ENCODE measurements at regions not wholly inside any gene's neighbourhood (a gene's known extent, or its start where the extent isn't known, plus 50 kb on each side); places are given as distances from the start of the nearest gene placed in this dataset.

DNA sequence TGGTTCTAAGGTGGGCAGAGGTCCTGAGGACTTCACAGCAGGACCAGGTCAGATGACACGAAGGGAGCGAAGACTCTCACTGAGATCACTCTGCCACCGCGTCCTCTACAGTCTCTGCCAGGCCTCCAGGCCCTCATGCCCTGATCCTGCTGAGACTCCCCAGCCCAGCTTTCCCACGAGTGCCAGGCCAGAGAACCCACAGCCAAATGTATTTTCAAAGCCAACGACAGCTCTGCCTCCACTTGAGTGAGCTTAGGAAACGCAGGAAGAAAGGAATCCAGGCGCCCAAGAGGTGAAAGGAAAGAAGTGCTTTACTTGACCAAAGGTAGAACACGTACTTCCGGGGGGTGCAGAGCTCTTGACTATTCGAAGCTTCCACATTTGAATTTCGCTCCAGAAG is 275.0 kb downstream of the XXYLT1 start:
- peaks cover 3% of the 10 kb centered on the region for H3K9me3 ChIP-seq (ENCODE audit: insufficient read depth, low read depth, low read length)
- H3K23ac ChIP-seq (ENCODE audit: low read length), result no peak overlapping the region
- H3K36me3 ChIP-seq (ENCODE audit: control insufficient read depth in 1 of 2, insufficient read depth in 2 of 2, low read length in 2 of 2), result no peaks in the 10 kb centered on the region
- no peaks in the 10 kb centered on the region for H3K27me3 ChIP-seq (ENCODE audit: insufficient read depth, low read length)
- H2AFZ ChIP-seq (ENCODE audit: insufficient read depth, low read length, poor library complexity), result no peak overlapping the region
- H3K4me1 ChIP-seq (ENCODE audit: control insufficient read depth in 1 of 2, insufficient read depth in 2 of 2, low read length in 2 of 2), result no peaks in the 10 kb centered on the region
- H3K4me2 ChIP-seq (ENCODE audit: low read length), result no peak overlapping the region
- DNase-seq, result no peak
- no peak overlapping the region for H3K14ac ChIP-seq (ENCODE audit: low read length)
- H2BK120ac ChIP-seq (ENCODE audit: insufficient read depth, low read length, poor library complexity), result no peak overlapping the region
- H4K12ac ChIP-seq (ENCODE audit: low read depth, low read length), result no peak overlapping the region
- no peaks in the 10 kb centered on the region for H3K79me2 ChIP-seq (ENCODE audit: control insufficient read depth, insufficient read depth, low read length, poor library complexity)
- no CpG with 5 or more reads among the region's 12 CpGs for WGBS (ENCODE audit: extremely low coverage, insufficient coverage, insufficient read length)
- no peak overlapping the region for H3K27ac ChIP-seq (ENCODE audit: low read depth, low read length)
- H3K4me3 ChIP-seq (ENCODE audit: low read depth, low read length), result no peak overlapping the region
- H2BK12ac ChIP-seq (ENCODE audit: low read length), result no peak overlapping the region
- no peak overlapping the region for H3K4ac ChIP-seq (ENCODE audit: low read depth, low read length)
- no peak overlapping the region for H4K8ac ChIP-seq (ENCODE audit: low read depth, low read length)
- no peak overlapping the region for H3K18ac ChIP-seq (ENCODE audit: low read length)
- H4K91ac ChIP-seq (ENCODE audit: low read depth, low read length), result no peak overlapping the region
- no peak overlapping the region for H2AK5ac ChIP-seq (ENCODE audit: low read length)
- no peaks in the 10 kb centered on the region for H3K79me1 ChIP-seq (ENCODE audit: low read length)
- H2BK5ac ChIP-seq (ENCODE audit: low read depth, low read length, poor library complexity), result no peak overlapping the region
- H3K9ac ChIP-seq (ENCODE audit: low read length), result no peak overlapping the region

- H3K4me2 ChIP-seq (ENCODE audit: low read length), result no peak overlapping the region
- H3K4me1 ChIP-seq (ENCODE audit: control insufficient read depth in 1 of 2, insufficient read depth in 2 of 2, low read length in 2 of 2), result no peaks in the 10 kb centered on the region
- H4K8ac ChIP-seq (ENCODE audit: low read depth, low read length), result no peak overlapping the region
- H3K9ac ChIP-seq (ENCODE audit: low read length), result no peak overlapping the region
- no peak overlapping the region for H2BK5ac ChIP-seq (ENCODE audit: low read depth, low read length, poor library complexity)
- WGBS (ENCODE audit: extremely low coverage, insufficient coverage, insufficient read length), result no CpG with 5 or more reads among the region's 9 CpGs
- no peak overlapping the region for H2AFZ ChIP-seq (ENCODE audit: insufficient read depth, low read length, poor library complexity)
- no peaks in the 10 kb centered on the region for H3K79me1 ChIP-seq (ENCODE audit: low read length)
- H3K9me3 ChIP-seq (ENCODE audit: insufficient read depth, low read depth, low read length), result peaks cover 3% of the 10 kb centered on the region
- no peak overlapping the region for H4K12ac ChIP-seq (ENCODE audit: low read depth, low read length)
- H3K23ac ChIP-seq (ENCODE audit: low read length), result no peak overlapping the region
- H3K27me3 ChIP-seq (ENCODE audit: insufficient read depth, low read length), result no peaks in the 10 kb centered on the region
- H2BK12ac ChIP-seq (ENCODE audit: low read length), result no peak overlapping the region
- H3K79me2 ChIP-seq (ENCODE audit: control insufficient read depth, insufficient read depth, low read length, poor library complexity), result no peaks in the 10 kb centered on the region
- no peak overlapping the region for H3K18ac ChIP-seq (ENCODE audit: low read length)
- no peak overlapping the region for H2AK5ac ChIP-seq (ENCODE audit: low read length)
- DNase-seq, result no peak
- no peak overlapping the region for H3K14ac ChIP-seq (ENCODE audit: low read length)
- H3K36me3 ChIP-seq (ENCODE audit: control insufficient read depth in 1 of 2, insufficient read depth in 2 of 2, low read length in 2 of 2), result no peaks in the 10 kb centered on the region
- no peak overlapping the region for H3K4ac ChIP-seq (ENCODE audit: low read depth, low read length)
- no peak overlapping the region for H3K4me3 ChIP-seq (ENCODE audit: low read depth, low read length)
- no peak overlapping the region for H4K91ac ChIP-seq (ENCODE audit: low read depth, low read length)
- H2BK120ac ChIP-seq (ENCODE audit: insufficient read depth, low read length, poor library complexity), result no peak overlapping the region
- H3K27ac ChIP-seq (ENCODE audit: low read depth, low read length), result no peak overlapping the region
Observed at GRCh38 chr3:194996746-194997145, 274.2 kb downstream of the XXYLT1 start.

- no peak overlapping the region for H2AK5ac ChIP-seq (ENCODE audit: low read length)
- no peak overlapping the region for H3K14ac ChIP-seq (ENCODE audit: low read length)
- H3K79me1 ChIP-seq (ENCODE audit: low read length), result no peaks in the 10 kb centered on the region
- no peaks in the 10 kb centered on the region for H3K36me3 ChIP-seq (ENCODE audit: control insufficient read depth in 1 of 2, insufficient read depth in 2 of 2, low read length in 2 of 2)
- H3K27me3 ChIP-seq (ENCODE audit: insufficient read depth, low read length), result no peaks in the 10 kb centered on the region
- no CpG with 5 or more reads among the region's 6 CpGs for whole genome bisulfite sequencing (ENCODE audit: extremely low coverage, insufficient coverage, insufficient read length)
- no peak overlapping the region for H3K4me2 ChIP-seq (ENCODE audit: low read length)
- no peaks in the 10 kb centered on the region for H3K4me1 ChIP-seq (ENCODE audit: control insufficient read depth in 1 of 2, insufficient read depth in 2 of 2, low read length in 2 of 2)
- H3K4me3 ChIP-seq (ENCODE audit: low read depth, low read length), result no peak overlapping the region
- H3K4ac ChIP-seq (ENCODE audit: low read depth, low read length), result no peak overlapping the region
- H2AFZ ChIP-seq (ENCODE audit: insufficient read depth, low read length, poor library complexity), result no peak overlapping the region
- H3K23ac ChIP-seq (ENCODE audit: low read length), result no peak overlapping the region
- H3K18ac ChIP-seq (ENCODE audit: low read length), result no peak overlapping the region
- H4K8ac ChIP-seq (ENCODE audit: low read depth, low read length), result no peak overlapping the region
- H3K9me3 ChIP-seq (ENCODE audit: insufficient read depth, low read depth, low read length), result peaks cover 3% of the 10 kb centered on the region
- no peak overlapping the region for H2BK12ac ChIP-seq (ENCODE audit: low read length)
- no peaks in the 10 kb centered on the region for H3K79me2 ChIP-seq (ENCODE audit: control insufficient read depth, insufficient read depth, low read length, poor library complexity)
- no peak overlapping the region for H2BK120ac ChIP-seq (ENCODE audit: insufficient read depth, low read length, poor library complexity)
- no peak overlapping the region for H2BK5ac ChIP-seq (ENCODE audit: low read depth, low read length, poor library complexity)
- DNase-seq, result no peak
- H4K12ac ChIP-seq (ENCODE audit: low read depth, low read length), result no peak overlapping the region
- H3K27ac ChIP-seq (ENCODE audit: low read depth, low read length), result no peak overlapping the region
- no peak overlapping the region for H4K91ac ChIP-seq (ENCODE audit: low read depth, low read length)
- H3K9ac ChIP-seq (ENCODE audit: low read length), result no peak overlapping the region
Observed at GRCh38 chr3:194998417-194998816, 272.5 kb downstream of the XXYLT1 start.

DNA sequence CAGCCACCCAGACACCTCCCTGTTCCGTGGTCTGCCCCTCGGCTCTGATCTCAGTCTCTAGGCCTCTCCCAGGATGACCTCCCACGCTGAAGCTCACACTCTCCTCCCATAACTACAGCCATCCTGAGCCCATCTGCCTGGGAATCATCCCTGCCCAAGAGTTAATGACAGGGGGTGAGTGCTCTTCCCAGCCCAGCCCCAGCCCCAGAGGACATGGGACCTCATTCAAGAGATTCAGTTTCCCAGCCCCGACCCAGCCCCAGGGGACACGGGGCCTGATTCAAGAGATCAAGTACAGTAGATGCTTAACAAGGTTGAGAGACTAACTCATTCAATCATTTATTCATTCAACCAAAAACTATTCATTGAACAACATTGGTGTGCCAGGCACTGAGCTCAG is 272.0 kb downstream of the XXYLT1 start:
- WGBS (ENCODE audit: extremely low coverage, insufficient coverage, insufficient read length), result no CpG with 5 or more reads among the region's 5 CpGs
- no peaks in the 10 kb centered on the region for H3K36me3 ChIP-seq (ENCODE audit: control insufficient read depth in 1 of 2, insufficient read depth in 2 of 2, low read length in 2 of 2)
- no peak for DNase-seq
- H2BK120ac ChIP-seq (ENCODE audit: insufficient read depth, low read length, poor library complexity), result no peak overlapping the region
- H3K18ac ChIP-seq (ENCODE audit: low read length), result no peak overlapping the region
- H3K4me2 ChIP-seq (ENCODE audit: low read length), result no peak overlapping the region
- H3K4ac ChIP-seq (ENCODE audit: low read depth, low read length), result no peak overlapping the region
- H3K27me3 ChIP-seq (ENCODE audit: insufficient read depth, low read length), result no peaks in the 10 kb centered on the region
- peaks cover 3% of the 10 kb centered on the region for H3K9me3 ChIP-seq (ENCODE audit: insufficient read depth, low read depth, low read length)
- H3K23ac ChIP-seq (ENCODE audit: low read length), result no peak overlapping the region
- H2BK12ac ChIP-seq (ENCODE audit: low read length), result no peak overlapping the region
- no peak overlapping the region for H4K12ac ChIP-seq (ENCODE audit: low read depth, low read length)
- H3K27ac ChIP-seq (ENCODE audit: low read depth, low read length), result no peak overlapping the region
- H3K4me1 ChIP-seq (ENCODE audit: control insufficient read depth in 1 of 2, insufficient read depth in 2 of 2, low read length in 2 of 2), result no peaks in the 10 kb centered on the region
- no peak overlapping the region for H2AFZ ChIP-seq (ENCODE audit: insufficient read depth, low read length, poor library complexity)
- no peak overlapping the region for H3K9ac ChIP-seq (ENCODE audit: low read length)
- H2AK5ac ChIP-seq (ENCODE audit: low read length), result no peak overlapping the region
- H3K79me2 ChIP-seq (ENCODE audit: control insufficient read depth, insufficient read depth, low read length, poor library complexity), result no peaks in the 10 kb centered on the region
- H4K8ac ChIP-seq (ENCODE audit: low read depth, low read length), result no peak overlapping the region
- H2BK5ac ChIP-seq (ENCODE audit: low read depth, low read length, poor library complexity), result no peak overlapping the region
- H3K14ac ChIP-seq (ENCODE audit: low read length), result no peak overlapping the region
- H3K4me3 ChIP-seq (ENCODE audit: low read depth, low read length), result no peak overlapping the region
- no peaks in the 10 kb centered on the region for H3K79me1 ChIP-seq (ENCODE audit: low read length)
- no peak overlapping the region for H4K91ac ChIP-seq (ENCODE audit: low read depth, low read length)
